C4-2B (cell line): ENCODE measurements at regions not wholly inside any gene's neighbourhood (a gene's known extent, or its start where the extent isn't known, plus 50 kb on each side); places are given as distances from the start of the nearest gene placed in this dataset.

ENCODE experiments used
- ZFX ChIP-seq: fragments of 450-650 bp; IDR thresholded peaks from 2 replicates; pipeline ENCODE4 v1.6.1; 2017
- TF ChIP-seq, protein P1 (sequence below): fragments of 450-650 bp; conservative IDR thresholded peaks from 2 replicates; pipeline ENCODE4 v1.5.1; 2017; ENCODE audit warnings: mild to moderate bottlenecking

DNA sequence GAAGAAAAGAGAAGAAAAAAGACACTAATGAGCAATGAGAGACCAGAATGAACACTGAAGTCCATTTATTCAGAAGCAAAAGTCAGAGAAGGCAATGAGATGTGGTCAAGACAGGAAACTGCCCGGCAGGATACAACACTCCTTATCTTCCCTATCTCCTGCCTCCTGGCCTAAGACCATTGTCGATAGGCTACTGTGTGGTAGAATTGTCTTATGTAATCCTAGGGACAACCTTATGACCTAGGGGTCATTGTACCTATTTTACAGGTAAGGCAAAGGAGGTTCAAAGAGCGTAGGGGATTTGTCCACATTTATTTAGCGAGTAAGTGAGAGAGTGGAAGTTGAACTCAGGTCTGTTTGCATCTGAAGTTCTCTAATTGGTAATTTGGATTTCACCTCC, 63.0 kb upstream of the PTPN3 start:
- TF ChIP-seq, protein P1, sequence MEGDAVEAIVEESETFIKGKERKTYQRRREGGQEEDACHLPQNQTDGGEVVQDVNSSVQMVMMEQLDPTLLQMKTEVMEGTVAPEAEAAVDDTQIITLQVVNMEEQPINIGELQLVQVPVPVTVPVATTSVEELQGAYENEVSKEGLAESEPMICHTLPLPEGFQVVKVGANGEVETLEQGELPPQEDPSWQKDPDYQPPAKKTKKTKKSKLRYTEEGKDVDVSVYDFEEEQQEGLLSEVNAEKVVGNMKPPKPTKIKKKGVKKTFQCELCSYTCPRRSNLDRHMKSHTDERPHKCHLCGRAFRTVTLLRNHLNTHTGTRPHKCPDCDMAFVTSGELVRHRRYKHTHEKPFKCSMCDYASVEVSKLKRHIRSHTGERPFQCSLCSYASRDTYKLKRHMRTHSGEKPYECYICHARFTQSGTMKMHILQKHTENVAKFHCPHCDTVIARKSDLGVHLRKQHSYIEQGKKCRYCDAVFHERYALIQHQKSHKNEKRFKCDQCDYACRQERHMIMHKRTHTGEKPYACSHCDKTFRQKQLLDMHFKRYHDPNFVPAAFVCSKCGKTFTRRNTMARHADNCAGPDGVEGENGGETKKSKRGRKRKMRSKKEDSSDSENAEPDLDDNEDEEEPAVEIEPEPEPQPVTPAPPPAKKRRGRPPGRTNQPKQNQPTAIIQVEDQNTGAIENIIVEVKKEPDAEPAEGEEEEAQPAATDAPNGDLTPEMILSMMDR = no peak
- no peak for TF ChIP-seq ZFX
